ENCODE measurements at regions not wholly inside any gene's neighbourhood (a gene's known extent, or its start where the extent isn't known, plus 50 kb on each side); places are given as distances from the start of the nearest gene placed in this dataset.

DNA sequence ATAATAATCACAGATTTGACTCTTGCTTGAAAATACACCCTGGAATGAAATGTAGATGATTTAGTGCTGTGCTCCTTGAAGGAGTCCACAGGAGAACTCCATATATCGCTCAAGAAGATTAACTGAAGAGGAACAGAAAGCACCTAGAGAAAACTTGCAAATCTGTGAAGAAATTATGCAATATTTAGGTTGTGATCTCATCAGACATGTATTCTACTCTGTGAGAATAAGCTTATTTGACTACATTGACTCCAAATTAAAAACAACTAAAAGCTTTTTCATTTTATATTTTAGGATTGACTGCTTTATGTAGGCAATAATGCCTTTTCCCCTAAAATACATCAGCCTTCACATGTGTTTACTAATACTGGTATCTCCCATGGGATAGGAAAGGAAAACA is 906.6 kb upstream of the LRATD1 start:
- DNase-seq (ENCODE audit: low spot score): no peak
- in situ Hi-C loops (cut with MboI; ENCODE audit: low sequenced_read_pairs, unreplicated experiment): no loop called here
- TF ChIP-seq, protein P1, sequence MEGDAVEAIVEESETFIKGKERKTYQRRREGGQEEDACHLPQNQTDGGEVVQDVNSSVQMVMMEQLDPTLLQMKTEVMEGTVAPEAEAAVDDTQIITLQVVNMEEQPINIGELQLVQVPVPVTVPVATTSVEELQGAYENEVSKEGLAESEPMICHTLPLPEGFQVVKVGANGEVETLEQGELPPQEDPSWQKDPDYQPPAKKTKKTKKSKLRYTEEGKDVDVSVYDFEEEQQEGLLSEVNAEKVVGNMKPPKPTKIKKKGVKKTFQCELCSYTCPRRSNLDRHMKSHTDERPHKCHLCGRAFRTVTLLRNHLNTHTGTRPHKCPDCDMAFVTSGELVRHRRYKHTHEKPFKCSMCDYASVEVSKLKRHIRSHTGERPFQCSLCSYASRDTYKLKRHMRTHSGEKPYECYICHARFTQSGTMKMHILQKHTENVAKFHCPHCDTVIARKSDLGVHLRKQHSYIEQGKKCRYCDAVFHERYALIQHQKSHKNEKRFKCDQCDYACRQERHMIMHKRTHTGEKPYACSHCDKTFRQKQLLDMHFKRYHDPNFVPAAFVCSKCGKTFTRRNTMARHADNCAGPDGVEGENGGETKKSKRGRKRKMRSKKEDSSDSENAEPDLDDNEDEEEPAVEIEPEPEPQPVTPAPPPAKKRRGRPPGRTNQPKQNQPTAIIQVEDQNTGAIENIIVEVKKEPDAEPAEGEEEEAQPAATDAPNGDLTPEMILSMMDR (IDR thresholded peaks at IDR 0.05; ENCODE audit: borderline replicate concordance, control extremely low read depth, extremely low read depth, insufficient read depth, missing control alignments): no peak

DNA sequence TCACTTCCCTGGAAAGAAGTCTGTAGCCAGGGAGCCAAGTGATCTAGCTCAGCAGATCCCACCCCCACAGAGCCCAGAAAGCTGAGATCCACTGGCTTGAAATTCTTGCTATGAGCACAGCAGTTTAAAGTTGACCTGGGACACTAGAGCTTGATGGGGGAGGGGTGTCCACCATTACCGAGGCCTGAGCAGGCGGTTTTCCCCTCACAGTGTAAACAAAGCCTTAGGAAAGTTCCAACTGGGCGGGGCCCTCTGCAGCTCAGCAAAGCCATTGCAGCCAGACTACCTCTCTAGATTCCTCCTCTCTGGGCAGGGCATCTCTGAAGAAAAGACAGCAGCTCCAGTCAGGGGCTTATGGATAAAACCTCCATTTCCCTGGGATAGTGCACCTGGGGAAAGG is 887.2 kb upstream of the LRATD1 start:
- in situ Hi-C loops (cut with MboI; ENCODE audit: low sequenced_read_pairs, unreplicated experiment): no loop called here
- TF ChIP-seq, protein P1 (IDR thresholded peaks at IDR 0.05; ENCODE audit: borderline replicate concordance, control extremely low read depth, extremely low read depth, insufficient read depth, missing control alignments): no peak
- DNase-seq (ENCODE audit: low spot score): no peak

DNA sequence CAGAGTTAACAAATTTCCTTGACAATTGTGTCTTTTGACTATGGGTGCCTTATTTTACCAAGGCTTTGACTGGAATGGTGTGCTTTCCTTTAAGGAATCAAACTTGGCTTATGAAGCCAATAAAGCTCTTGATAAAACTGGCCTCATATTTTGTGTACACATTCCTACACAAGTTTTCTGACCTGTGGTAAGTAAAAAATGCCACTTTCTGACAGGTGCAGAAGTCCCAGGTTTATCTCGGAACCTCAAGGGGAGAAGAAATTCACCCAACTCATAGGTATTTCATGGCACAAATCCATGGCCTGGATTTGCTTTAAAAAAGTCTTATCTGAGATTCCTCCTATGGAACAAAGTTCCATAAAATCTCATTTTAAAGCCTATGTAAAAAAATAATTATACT is 880.6 kb upstream of the LRATD1 start:
- in situ Hi-C loops (cut with MboI; ENCODE audit: low sequenced_read_pairs, unreplicated experiment): no loop called here
- TF ChIP-seq, protein P1 (IDR thresholded peaks at IDR 0.05; ENCODE audit: borderline replicate concordance, control extremely low read depth, extremely low read depth, insufficient read depth, missing control alignments): no peak
- DNase-seq (ENCODE audit: low spot score): no peak

DNA sequence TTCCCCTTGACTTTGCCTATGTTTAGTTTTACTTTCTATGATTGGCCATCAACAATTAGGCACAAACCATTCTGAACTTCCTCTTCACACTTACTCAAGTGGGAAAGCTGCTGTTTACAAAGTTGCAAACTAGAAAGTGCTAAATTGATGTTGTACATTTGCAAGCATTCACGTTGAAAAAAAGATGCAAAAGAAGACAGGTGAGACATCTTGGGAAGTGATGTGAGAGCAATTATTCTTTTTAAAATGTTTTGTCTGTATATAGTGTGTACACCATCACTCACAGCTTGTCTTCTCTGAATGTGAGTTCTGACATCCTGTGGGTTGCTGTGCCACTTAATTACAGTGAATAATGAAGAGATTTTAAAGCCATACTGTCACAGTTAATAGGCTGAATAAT is 874.1 kb upstream of the LRATD1 start:
- TF ChIP-seq, protein P1 (IDR thresholded peaks at IDR 0.05; ENCODE audit: borderline replicate concordance, control extremely low read depth, extremely low read depth, insufficient read depth, missing control alignments): no peak
- DNase-seq (ENCODE audit: low spot score): no peak
- in situ Hi-C loops (cut with MboI; ENCODE audit: low sequenced_read_pairs, unreplicated experiment): no loop called here

DNA sequence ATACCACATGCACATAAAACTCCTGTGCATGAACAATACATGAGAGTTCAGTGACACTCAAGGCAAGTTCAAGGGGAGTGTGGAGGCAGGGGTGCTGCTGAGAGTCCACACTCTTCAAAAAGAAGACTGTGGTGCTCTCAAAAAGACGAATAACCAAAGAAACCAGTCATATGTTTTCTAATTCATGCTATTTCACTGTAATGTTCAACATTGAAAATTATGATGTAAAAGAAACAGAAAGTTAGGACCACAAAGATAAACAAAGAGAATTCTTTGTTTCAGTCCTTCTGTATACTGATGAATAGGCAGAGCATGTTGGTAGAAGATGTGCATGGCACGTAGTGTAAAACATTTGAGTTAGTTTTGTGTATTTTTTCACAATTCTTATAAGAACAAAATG is 864.2 kb upstream of the LRATD1 start:
- in situ Hi-C loops (cut with MboI; ENCODE audit: low sequenced_read_pairs, unreplicated experiment): no loop called here
- TF ChIP-seq, protein P1 (IDR thresholded peaks at IDR 0.05; ENCODE audit: borderline replicate concordance, control extremely low read depth, extremely low read depth, insufficient read depth, missing control alignments): no peak

DNA sequence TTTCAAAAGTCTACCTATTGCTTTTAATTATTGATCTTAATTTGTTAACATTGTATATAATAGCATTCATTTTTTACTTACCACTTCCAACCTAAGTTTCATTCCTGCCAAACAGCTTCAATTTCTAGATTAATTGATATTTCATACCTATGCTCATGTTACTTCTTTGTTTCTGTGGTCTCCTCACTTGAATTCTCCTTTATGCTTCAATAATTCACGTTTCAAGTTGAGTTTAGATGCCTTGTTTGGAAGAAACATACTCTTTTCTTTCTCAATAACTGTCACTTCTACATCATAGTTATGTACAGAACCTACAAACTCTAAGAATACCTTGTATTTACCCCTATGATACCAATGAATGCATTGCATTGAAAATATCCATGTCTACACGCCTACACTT is 862.2 kb upstream of the LRATD1 start:
- in situ Hi-C loops (cut with MboI; ENCODE audit: low sequenced_read_pairs, unreplicated experiment): no loop called here
- TF ChIP-seq, protein P1 (IDR thresholded peaks at IDR 0.05; ENCODE audit: borderline replicate concordance, control extremely low read depth, extremely low read depth, insufficient read depth, missing control alignments): no peak
- DNase-seq (ENCODE audit: low spot score): no peak

More for the DNA sequence above, 864.2 kb upstream of the LRATD1 start:
- no peak for DNase-seq (ENCODE audit: low spot score)

DNA sequence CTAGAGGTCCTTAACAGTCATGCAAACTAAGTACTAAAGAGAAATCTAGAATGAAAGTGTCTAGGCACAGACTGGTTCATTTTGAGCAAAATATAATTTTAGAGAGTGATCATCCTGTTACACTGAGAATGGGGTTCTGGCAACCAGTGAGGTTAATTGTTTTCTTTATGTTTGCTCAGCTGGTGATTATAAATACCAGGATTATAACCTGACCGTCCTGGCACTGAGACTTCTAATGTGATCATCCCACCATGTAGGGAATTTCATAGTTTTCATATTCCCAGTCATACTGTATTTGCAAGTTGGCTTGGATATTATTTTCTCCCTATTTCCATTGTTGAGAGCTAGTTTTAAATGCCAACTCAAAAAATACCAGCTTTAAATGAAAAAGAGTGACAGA is 852.5 kb upstream of the LRATD1 start:
- TF ChIP-seq, protein P1 (IDR thresholded peaks at IDR 0.05; ENCODE audit: borderline replicate concordance, control extremely low read depth, extremely low read depth, insufficient read depth, missing control alignments): no peak
- no peak for DNase-seq (ENCODE audit: low spot score)
- in situ Hi-C loops (cut with MboI; ENCODE audit: low sequenced_read_pairs, unreplicated experiment): no loop called here
